ENCODE measurements at regions not wholly inside any gene's neighbourhood (a gene's known extent, or its start where the extent isn't known, plus 50 kb on each side); places are given as distances from the start of the nearest gene placed in this dataset.
"Not testable (repeated sequence)": the region's sequence is repeated elsewhere in the genome, so short reads cannot be mapped to it uniquely, and the experiment has no call there.

- no peak for TF ChIP-seq CTCF (IDR thresholded peaks at IDR 0.05; ENCODE audit: control insufficient read depth, extremely low read depth, insufficient read depth)
- no peak overlapping the region for H3K4me3 ChIP-seq (ENCODE audit: low read depth, low read length)
- DNase-seq (ENCODE audit: low read depth) = no peak
Observed at GRCh38 chr5:122683631-122684030, 91.2 kb upstream of the SNX2 start.

GRCh38 chr5:122690266-122690665 is 84.6 kb upstream of the SNX2 start:
- no peak for DNase-seq (ENCODE audit: low read depth)

GRCh38 chr5:122691931-122692330 is 82.9 kb upstream of the SNX2 start:
- no peak for TF ChIP-seq CTCF (IDR thresholded peaks at IDR 0.05; ENCODE audit: control insufficient read depth, extremely low read depth, insufficient read depth)
- H3K4me3 ChIP-seq (ENCODE audit: low read depth, low read length) = no peak overlapping the region
- no peak for DNase-seq (ENCODE audit: low read depth)

More at GRCh38 chr5:122690266-122690665, 84.6 kb upstream of the SNX2 start:
- no peak overlapping the region for H3K4me3 ChIP-seq (ENCODE audit: low read depth, low read length)
- no peak for TF ChIP-seq CTCF (IDR thresholded peaks at IDR 0.05; ENCODE audit: control insufficient read depth, extremely low read depth, insufficient read depth)

GRCh38 chr5:122693963-122694362 is 80.9 kb upstream of the SNX2 start:
- no peak for TF ChIP-seq CTCF (IDR thresholded peaks at IDR 0.05; ENCODE audit: control insufficient read depth, extremely low read depth, insufficient read depth)
- no peak overlapping the region for H3K4me3 ChIP-seq (ENCODE audit: low read depth, low read length)
- no peak for DNase-seq (ENCODE audit: low read depth)

- no peak for DNase-seq (ENCODE audit: low read depth)
- TF ChIP-seq CTCF (IDR thresholded peaks at IDR 0.05; ENCODE audit: control insufficient read depth, extremely low read depth, insufficient read depth) = no peak
Observed at GRCh38 chr5:122694884-122695283, 80.0 kb upstream of the SNX2 start.

GRCh38 chr5:122696735-122697134 is 78.1 kb upstream of the SNX2 start:
- H3K4me3 ChIP-seq (ENCODE audit: low read depth, low read length); DNase-seq (ENCODE audit: low read depth): not testable (repeated sequence)

More at GRCh38 chr5:122694884-122695283, 80.0 kb upstream of the SNX2 start:
- H3K4me3 ChIP-seq (ENCODE audit: low read depth, low read length) = no peak overlapping the region

- no peak for DNase-seq (ENCODE audit: low read depth)
- TF ChIP-seq CTCF (IDR thresholded peaks at IDR 0.05; ENCODE audit: control insufficient read depth, extremely low read depth, insufficient read depth) = no peak
- H3K4me3 ChIP-seq (ENCODE audit: low read depth, low read length) = no peak overlapping the region
Observed at GRCh38 chr5:122697191-122697590, 77.7 kb upstream of the SNX2 start.
